IMR-90 (cell line): ENCODE measurements at regions not wholly inside any gene's neighbourhood (a gene's known extent, or its start where the extent isn't known, plus 50 kb on each side); places are given as distances from the start of the nearest gene placed in this dataset.

Experiments used
- ATAC-seq: fragments of 200-7000 bp; cut with Tn5 transposase; 2 replicates; pipeline ENCODE4 v1.9.1; 2020; ENCODE audit warnings: low read depth, mild to moderate bottlenecking, moderate library complexity
- BruUV-seq: library from RNA; stranded (reverse); fragments of 400-500 nt; replicated peaks from 2 replicates; lab custom pipeline; 2021; lab: Mats Ljungman, UMichigan
- CTCF ChIA-PET: fragments of 300-600 bp; formaldehyde crosslinking; extraction: SDS; loops from one replicate; lab custom pipeline; 2021; ENCODE audit warnings: antibody characterized with exemption; lab: Yijun Ruan, JAX
- POLR2A ChIA-PET: fragments of 300-600 bp; sonication (Branson Sonifier 250); formaldehyde crosslinking; loops from one replicate; lab custom pipeline; 2022; ENCODE audit warnings: antibody characterized with exemption; ENCODE audit not compliant: unreplicated experiment; lab: Charles Lee
- DNase-seq: peaks from one replicate; pipeline ENCODE4 v3.0.0; 2013
- H2AFZ ChIP-seq: replicated peaks from 2 replicates; pipeline ENCODE3; 2013; ENCODE audit warnings: low read length, mild to moderate bottlenecking; ENCODE audit not compliant: poor library complexity
- H2AK5ac ChIP-seq: 2 replicates; pipeline ENCODE4 v1.6.1; 2013; ENCODE audit warnings: low read depth, low read length, inconsistent platforms
- H2AK9ac ChIP-seq: replicated peaks from 2 replicates; pipeline ENCODE3; 2013; ENCODE audit warnings: mild to moderate bottlenecking, low read depth, low read length, moderate library complexity; ENCODE audit not compliant: poor library complexity
- H2BK120ac ChIP-seq: 2 replicates; pipeline ENCODE4 v1.6.1; 2013; ENCODE audit warnings: low read depth, low read length, inconsistent platforms
- H2BK15ac ChIP-seq: 3 replicates; pipeline ENCODE4 v1.6.1; 2013; ENCODE audit warnings: low read depth, low read length, inconsistent platforms
- H2BK20ac ChIP-seq: 2 replicates; pipeline ENCODE4 v1.6.1; 2013; ENCODE audit warnings: low read depth, mild to moderate bottlenecking, inconsistent platforms, low read length, moderate library complexity
- H2BK5ac ChIP-seq: 2 replicates; pipeline ENCODE4 v1.6.1; 2013; ENCODE audit warnings: mild to moderate bottlenecking, low read depth, low read length, inconsistent platforms; ENCODE audit not compliant: poor library complexity, severe bottlenecking
- H3K14ac ChIP-seq: replicated peaks from 2 replicates; pipeline ENCODE4 v1.6.1; 2013; ENCODE audit warnings: low read depth, low read length, inconsistent platforms
- H3K18ac ChIP-seq: 2 replicates; pipeline ENCODE4 v1.6.1; 2013; ENCODE audit warnings: low read depth, low read length, control low read depth
- H3K23ac ChIP-seq: 2 replicates; pipeline ENCODE4 v1.6.1; 2013; ENCODE audit warnings: low read depth, low read length, inconsistent platforms
- H3K27ac ChIP-seq: 2 replicates; pipeline ENCODE4 v1.5.1; 2013; ENCODE audit warnings: mild to moderate bottlenecking, control low read depth, low read length; ENCODE audit not compliant: insufficient read depth
- H3K27me3 ChIP-seq: 2 replicates; pipeline ENCODE4 v1.6.1; 2013; ENCODE audit warnings: low read length; ENCODE audit not compliant: control insufficient read depth, insufficient read depth
- H3K36me3 ChIP-seq: 2 replicates; pipeline ENCODE4 v1.6.1; 2013; ENCODE audit warnings: low read length, mixed read lengths; ENCODE audit not compliant: control insufficient read depth, insufficient read depth
- H3K4ac ChIP-seq: 2 replicates; pipeline ENCODE4 v1.6.1; 2013; ENCODE audit warnings: low read depth, low read length, inconsistent platforms
- H3K4me1 ChIP-seq: 2 replicates; pipeline ENCODE4 v1.6.1; 2013; ENCODE audit warnings: low read length, mixed read lengths; ENCODE audit not compliant: control insufficient read depth, insufficient read depth
- H3K4me2 ChIP-seq: 2 replicates; pipeline ENCODE4 v1.6.1; 2013; ENCODE audit warnings: low read depth, mild to moderate bottlenecking, control low read depth, low read length, moderate library complexity
- H3K4me3 ChIP-seq: 2 replicates; pipeline ENCODE4 v1.5.1; 2013; ENCODE audit warnings: low read depth, mild to moderate bottlenecking, control low read depth, low read length, moderate library complexity; ENCODE audit not compliant: insufficient read depth
- H3K56ac ChIP-seq: 2 replicates; pipeline ENCODE4 v1.6.1; 2013; ENCODE audit warnings: low read length, inconsistent platforms; ENCODE audit not compliant: insufficient read depth; ENCODE audit errors: extremely low read depth
- H3K79me1 ChIP-seq, 2 experiments: 2 replicates each; pipeline ENCODE4 v1.6.1; 2013; ENCODE audit warnings: low read length in 2 of 2, inconsistent platforms in 1 of 2, low read depth in 1 of 2
- H3K9ac ChIP-seq: 2 replicates; pipeline ENCODE4 v1.6.1; 2013; ENCODE audit warnings: low read depth, low read length, control low read depth
- H3K9me1 ChIP-seq: 2 replicates; pipeline ENCODE4 v1.6.1; 2013; ENCODE audit warnings: low read length, inconsistent platforms; ENCODE audit not compliant: insufficient read depth
- H3K9me3 ChIP-seq: 2 replicates; pipeline ENCODE4 v1.6.1; 2013; ENCODE audit warnings: low read length; ENCODE audit not compliant: control insufficient read depth, insufficient read depth
- H4K20me1 ChIP-seq: 2 replicates; pipeline ENCODE4 v1.6.1; 2013; ENCODE audit warnings: low read length, inconsistent platforms; ENCODE audit not compliant: insufficient read depth
- H4K5ac ChIP-seq: 2 replicates; pipeline ENCODE4 v1.6.1; 2013; ENCODE audit warnings: mild to moderate bottlenecking, low read depth, low read length, control low read depth
- H4K8ac ChIP-seq, 2 experiments: 2 replicates each; pipeline ENCODE4 v1.6.1; 2013; ENCODE audit warnings: low read depth in 2 of 2, low read length in 2 of 2, control low read depth in 1 of 2, inconsistent platforms in 1 of 2
- H4K91ac ChIP-seq: 2 replicates; pipeline ENCODE4 v1.6.1; 2013; ENCODE audit warnings: low read depth, low read length, inconsistent platforms; ENCODE audit not compliant: insufficient read depth
- BHLHE40 ChIP-seq: fragments of 150-350 bp; IDR thresholded peaks from 2 replicates; pipeline ENCODE4 v1.6.1; 2016; ENCODE audit warnings: mild to moderate bottlenecking, low read depth, low read length
- CEBPB ChIP-seq: IDR thresholded peaks from 2 replicates; pipeline ENCODE4 v1.6.1; 2012; ENCODE audit warnings: low read depth, low read length, improper control_type of control experiment
- CHD1 ChIP-seq: IDR thresholded peaks from 2 replicates; pipeline ENCODE4 v1.6.1; 2012; ENCODE audit warnings: low read depth, low read length, improper control_type of control experiment
- FOS ChIP-seq: fragments of 150-350 bp; IDR thresholded peaks from 2 replicates; pipeline ENCODE4 v1.6.1; 2016; ENCODE audit warnings: low read depth, low read length
- MAFK ChIP-seq: IDR thresholded peaks from 2 replicates; pipeline ENCODE4 v1.6.1; 2012; ENCODE audit warnings: low read depth, low read length, improper control_type of control experiment
- MAZ ChIP-seq: IDR thresholded peaks from 2 replicates; pipeline ENCODE4 v1.6.1; 2012; ENCODE audit warnings: low read depth, mild to moderate bottlenecking, low read length, improper control_type of control experiment, moderate library complexity, borderline replicate concordance
- MXI1 ChIP-seq: IDR thresholded peaks from 2 replicates; pipeline ENCODE4 v1.6.1; 2012; ENCODE audit warnings: low read depth, mild to moderate bottlenecking, low read length, moderate library complexity, borderline replicate concordance
- POLR2A ChIP-seq: IDR thresholded peaks from 2 replicates; pipeline ENCODE4 v1.6.1; 2012; ENCODE audit warnings: mild to moderate bottlenecking, low read depth, low read length
- RAD21 ChIP-seq: IDR thresholded peaks from 2 replicates; pipeline ENCODE4 v1.6.1; 2012; ENCODE audit warnings: low read length, improper control_type of control experiment
- RCOR1 ChIP-seq: IDR thresholded peaks from 2 replicates; pipeline ENCODE4 v1.6.1; 2012; ENCODE audit warnings: mild to moderate bottlenecking, low read length, improper control_type of control experiment; ENCODE audit not compliant: insufficient replicate concordance
- RFX5 ChIP-seq: IDR thresholded peaks from 2 replicates; pipeline ENCODE4 v1.8.0; 2012; ENCODE audit warnings: low read depth, mild to moderate bottlenecking, low read length, moderate library complexity
- SMC3 ChIP-seq: fragments of 150-350 bp; IDR thresholded peaks from 2 replicates; pipeline ENCODE4 v1.6.1; 2016; ENCODE audit warnings: low read depth, mild to moderate bottlenecking, antibody characterized with exemption, low read length, moderate library complexity
- WGBS, 2 experiments: methylation state at CpG; one replicate each; pipeline versions ENCODE4 v1.1.5 to v1.1.7; 2013; ENCODE audit warnings: missing lambda C conversion rate in 2 of 2; ENCODE audit not compliant: insufficient read length in 1 of 2; ENCODE audit errors: extremely low coverage in 2 of 2; 5-methylcytosine and 5-hydroxymethylcytosine counted together
- dilution Hi-C: fragments of 300-500 bp; cut with HindIII; formaldehyde crosslinking; loops from one replicate; pipeline ENCODE4 v1.14.3; 2018; ENCODE audit warnings: low sequenced_read_pairs; ENCODE audit not compliant: unreplicated experiment
- in situ Hi-C: fragments of 300-500 bp; cut with MboI; formaldehyde crosslinking; loops from 3 replicates; pipeline ENCODE4 v1.14.3; 2019; ENCODE audit warnings: low sequenced_read_pairs, inconsistent platforms, mixed read lengths
- intact Hi-C: fragments of 100-400 bp; cut with micrococcal nuclease; formaldehyde crosslinking; loops from 2 replicates; pipeline ENCODE4 v1.10.0; 2022
- TF ChIP-seq, protein P1 (sequence below): conservative IDR thresholded peaks from 2 replicates; pipeline ENCODE4 v1.5.1; 2012; ENCODE audit warnings: mild to moderate bottlenecking, low read depth, low read length, improper control_type of control experiment
- TF ChIP-seq, protein P2 (sequence below): fragments of 150-350 bp; IDR thresholded peaks from 2 replicates; pipeline ENCODE4 v1.6.1; 2017; ENCODE audit warnings: mild to moderate bottlenecking, antibody characterized with exemption, low read length, low read depth

DNA sequence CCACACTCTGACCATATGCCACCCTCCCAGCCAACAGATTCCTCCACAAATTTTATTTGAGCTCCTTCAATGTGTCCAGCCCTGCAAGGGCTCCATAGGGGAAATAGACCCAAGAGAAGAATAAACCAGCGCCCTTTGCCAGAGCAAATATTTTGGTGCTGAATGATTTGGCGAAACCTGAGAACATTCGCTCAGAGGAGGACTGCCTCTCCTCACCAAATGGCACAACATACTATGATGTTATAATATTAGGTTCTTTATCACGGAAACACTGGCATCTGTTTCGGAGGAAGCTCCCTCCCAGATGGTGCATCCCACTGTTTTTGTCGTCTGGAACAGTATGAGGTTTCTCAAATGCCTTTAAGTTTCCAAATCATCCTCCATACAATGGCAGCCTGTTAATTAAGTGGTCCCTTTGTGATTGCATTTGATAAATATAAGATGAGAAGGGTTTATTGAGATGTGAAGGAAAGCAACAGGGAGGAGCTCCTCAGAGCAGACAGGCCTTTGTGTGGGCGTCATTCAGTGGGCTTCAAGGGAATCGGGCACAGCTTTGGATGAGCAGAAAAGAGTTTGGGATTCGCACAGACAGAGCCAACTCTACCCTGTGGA, 139.1 kb upstream of the ADRA1B start:
- Histone ChIP-seq H3K23ac (no peak overlapping the region), H3K27me3 (no peaks in the 10 kb centered on the region), H3K9me3 (no peaks in the 10 kb centered on the region), H2AFZ (no peak overlapping the region), H4K91ac (no peak overlapping the region), H2BK5ac (no peak overlapping the region), H4K5ac (no peak overlapping the region), H3K4me3 (no peak overlapping the region), H3K9ac (no peak overlapping the region), H3K4ac (peak overlapping the region; percentile 0; the same call in 1 of the 2 replicates), H2BK120ac (peak overlapping the region; percentile 47; the same call in 1 of the 2 replicates), H2BK15ac (peak overlapping the region; percentile 15; the same call in 2 of the 3 replicates), H3K27ac (no peak overlapping the region), H3K4me1 (peaks cover 3% of the 10 kb centered on the region; the same call in 1 of the 2 replicates), H2BK20ac (0 out of 2 replicates have a peak overlapping the region, but pooled peaks have one; percentile 36), H4K8ac (no peak overlapping the region), H2AK5ac (peak overlapping the region; percentile 47), H3K18ac (no peak overlapping the region), H3K9me1 (peaks cover 5% of the 10 kb centered on the region), H3K56ac (no peak overlapping the region), H2AK9ac (no peak overlapping the region), H3K14ac (no peak overlapping the region), H3K79me1 (no peaks in the 10 kb centered on the region), H4K20me1 (no peaks in the 10 kb centered on the region), H3K4me2 (no peak overlapping the region), H3K36me3 (no peaks in the 10 kb centered on the region)
- in situ Hi-C loops (no loop called here), intact Hi-C loops (loop anchor here (5.0 kb wide), 1 partner anchor 140 kb away; the partner anchor contains the start of gene ADRA1B), dilution Hi-C loops (no loop called here)
- TF ChIP-seq MAZ = no peak
- TF ChIP-seq RFX5 = no peak
- TF ChIP-seq, protein P1, sequence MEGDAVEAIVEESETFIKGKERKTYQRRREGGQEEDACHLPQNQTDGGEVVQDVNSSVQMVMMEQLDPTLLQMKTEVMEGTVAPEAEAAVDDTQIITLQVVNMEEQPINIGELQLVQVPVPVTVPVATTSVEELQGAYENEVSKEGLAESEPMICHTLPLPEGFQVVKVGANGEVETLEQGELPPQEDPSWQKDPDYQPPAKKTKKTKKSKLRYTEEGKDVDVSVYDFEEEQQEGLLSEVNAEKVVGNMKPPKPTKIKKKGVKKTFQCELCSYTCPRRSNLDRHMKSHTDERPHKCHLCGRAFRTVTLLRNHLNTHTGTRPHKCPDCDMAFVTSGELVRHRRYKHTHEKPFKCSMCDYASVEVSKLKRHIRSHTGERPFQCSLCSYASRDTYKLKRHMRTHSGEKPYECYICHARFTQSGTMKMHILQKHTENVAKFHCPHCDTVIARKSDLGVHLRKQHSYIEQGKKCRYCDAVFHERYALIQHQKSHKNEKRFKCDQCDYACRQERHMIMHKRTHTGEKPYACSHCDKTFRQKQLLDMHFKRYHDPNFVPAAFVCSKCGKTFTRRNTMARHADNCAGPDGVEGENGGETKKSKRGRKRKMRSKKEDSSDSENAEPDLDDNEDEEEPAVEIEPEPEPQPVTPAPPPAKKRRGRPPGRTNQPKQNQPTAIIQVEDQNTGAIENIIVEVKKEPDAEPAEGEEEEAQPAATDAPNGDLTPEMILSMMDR = no peak
- no peak for TF ChIP-seq CEBPB
- TF ChIP-seq, protein P2, sequence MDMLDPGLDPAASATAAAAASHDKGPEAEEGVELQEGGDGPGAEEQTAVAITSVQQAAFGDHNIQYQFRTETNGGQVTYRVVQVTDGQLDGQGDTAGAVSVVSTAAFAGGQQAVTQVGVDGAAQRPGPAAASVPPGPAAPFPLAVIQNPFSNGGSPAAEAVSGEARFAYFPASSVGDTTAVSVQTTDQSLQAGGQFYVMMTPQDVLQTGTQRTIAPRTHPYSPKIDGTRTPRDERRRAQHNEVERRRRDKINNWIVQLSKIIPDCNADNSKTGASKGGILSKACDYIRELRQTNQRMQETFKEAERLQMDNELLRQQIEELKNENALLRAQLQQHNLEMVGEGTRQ = no peak
- TF ChIP-seq MAFK = no peak
- no peak for TF ChIP-seq CHD1
- TF ChIP-seq POLR2A = no peak
- TF ChIP-seq BHLHE40 = no peak
- no peak for TF ChIP-seq FOS
- no peak for TF ChIP-seq SMC3
- TF ChIP-seq MXI1 = no peak
- no peak for TF ChIP-seq RCOR1
- TF ChIP-seq RAD21 = no peak
- ChIA-PET POLR2A (interaction anchor here (0.6 kb wide), 1 partner anchor 28 kb away, joined by 3 read pairs; no protein-coding TSS in a partner anchor), CTCF (interaction anchor here (0.6 kb wide), 1 partner anchor 430 kb away, joined by 3 read pairs; no protein-coding TSS in a partner anchor)
- DNase-seq (peak; percentile 12), ATAC-seq (no peak)
- no TSS peak for BruUV-seq
- no CpG with 5 or more reads among the region's 9 CpGs for WGBS, 2 experiments
